Common myeloid progenitor, CD34-positive (primary cell): ENCODE measurements at regions not wholly inside any gene's neighbourhood (a gene's known extent, or its start where the extent isn't known, plus 50 kb on each side); places are given as distances from the start of the nearest gene placed in this dataset.

Experiments used
- CTCF ChIA-PET: fragments of 350-600 bp; sonication (Branson Sonifier 250); formaldehyde crosslinking; loops from one replicate; lab custom pipeline; 2021; ENCODE audit warnings: antibody characterized with exemption; lab: Charles Lee
- POLR2A ChIA-PET: fragments of 350-600 bp; sonication (Branson Sonifier 250); formaldehyde crosslinking; loops from one replicate; lab custom pipeline; 2021; ENCODE audit warnings: antibody characterized with exemption; lab: Charles Lee
- DNase-seq, 3 donors: peaks; one replicate each; pipeline versions ENCODE4 v3.0.0 to v3.0.0-alpha.2; 2013
- H3K27ac ChIP-seq, 2 experiments: 1 replicate in 1 of 2; 2 replicates in 1 of 2; pipeline ENCODE4 v1.7.0; 2013; ENCODE audit warnings: inconsistent platforms in 2 of 2, low read length in 2 of 2, mild to moderate bottlenecking in 2 of 2, low read depth in 1 of 2, moderate library complexity in 1 of 2; ENCODE audit not compliant: severe bottlenecking in 2 of 2, insufficient read depth in 1 of 2, poor library complexity in 1 of 2
- H3K27me3 ChIP-seq, 5 experiments: replicated peaks in 2 of 5; 1 replicate in 3 of 5; 2 replicates in 2 of 5; pipeline versions ENCODE4 v1.6.1 to v1.7.0; 2013; ENCODE audit warnings: low read length in 4 of 5, mild to moderate bottlenecking in 2 of 5, moderate library complexity in 2 of 5, inconsistent platforms in 1 of 5; ENCODE audit not compliant: insufficient read depth in 5 of 5, control insufficient read depth in 4 of 5
- H3K36me3 ChIP-seq, 4 experiments: 1 replicate in 2 of 4; 2 replicates in 2 of 4; pipeline versions ENCODE4 v1.6.1 to v1.7.0; 2013; ENCODE audit warnings: low read length in 3 of 4, control low read depth in 1 of 4, mild to moderate bottlenecking in 1 of 4; ENCODE audit not compliant: control insufficient read depth in 4 of 4, insufficient read depth in 4 of 4
- H3K4me1 ChIP-seq, 4 experiments: 1 replicate in 3 of 4; 2 replicates in 1 of 4; pipeline versions ENCODE4 v1.6.1 to v1.7.1; 2013; ENCODE audit warnings: low read length in 3 of 4, mild to moderate bottlenecking in 3 of 4, control low read depth in 1 of 4, inconsistent platforms in 1 of 4, moderate library complexity in 1 of 4; ENCODE audit not compliant: control insufficient read depth in 4 of 4, insufficient read depth in 4 of 4; ENCODE audit errors: control extremely low read depth in 1 of 4
- H3K4me3 ChIP-seq, 7 experiments: 1 replicate in 4 of 7; 2 replicates in 3 of 7; pipeline versions ENCODE4 v1.5.1 to v1.7.0; 2013; ENCODE audit warnings: mild to moderate bottlenecking in 7 of 7, low read length in 6 of 7, moderate library complexity in 6 of 7, inconsistent platforms in 2 of 7, low read depth in 2 of 7, control low read depth in 1 of 7; ENCODE audit not compliant: insufficient read depth in 4 of 7, control insufficient read depth in 1 of 7; ENCODE audit errors: extremely low read depth in 1 of 7
- H3K9me3 ChIP-seq, 5 experiments: 1 replicate in 4 of 5; 2 replicates in 1 of 5; pipeline versions ENCODE4 v1.6.1 to v1.7.1; 2013; ENCODE audit warnings: low read length in 4 of 5, mild to moderate bottlenecking in 2 of 5, inconsistent platforms in 1 of 5, low read depth in 1 of 5, moderate library complexity in 1 of 5; ENCODE audit not compliant: control insufficient read depth in 4 of 5, insufficient read depth in 2 of 5; ENCODE audit errors: control extremely low read depth in 1 of 5
- WGBS: methylation state at CpG from one replicate; pipeline ENCODE4 v1.1.5; 2013; ENCODE audit not compliant: insufficient coverage; 5-methylcytosine and 5-hydroxymethylcytosine counted together

GRCh38 chr16:64211331-64211730 is 910.5 kb downstream of the CDH11 start:
- no peaks in the 10 kb centered on the region for H3K27me3 ChIP-seq
- H3K36me3 ChIP-seq, result no peaks in the 10 kb centered on the region
- H3K4me3 ChIP-seq, result no peak overlapping the region
- ChIA-PET POLR2A (no interaction called here), CTCF (interaction anchor here (0.5 kb wide), 1 partner anchor 852 kb away, joined by 3 read pairs; no protein-coding TSS in a partner anchor)
- no peaks in the 10 kb centered on the region for H3K9me3 ChIP-seq
- H3K4me1 ChIP-seq, result no peaks in the 10 kb centered on the region
- no peak for DNase-seq
- no peak overlapping the region for H3K27ac ChIP-seq
- 96% methylated on average over 4 of the region's 5 CpGs for WGBS

DNA sequence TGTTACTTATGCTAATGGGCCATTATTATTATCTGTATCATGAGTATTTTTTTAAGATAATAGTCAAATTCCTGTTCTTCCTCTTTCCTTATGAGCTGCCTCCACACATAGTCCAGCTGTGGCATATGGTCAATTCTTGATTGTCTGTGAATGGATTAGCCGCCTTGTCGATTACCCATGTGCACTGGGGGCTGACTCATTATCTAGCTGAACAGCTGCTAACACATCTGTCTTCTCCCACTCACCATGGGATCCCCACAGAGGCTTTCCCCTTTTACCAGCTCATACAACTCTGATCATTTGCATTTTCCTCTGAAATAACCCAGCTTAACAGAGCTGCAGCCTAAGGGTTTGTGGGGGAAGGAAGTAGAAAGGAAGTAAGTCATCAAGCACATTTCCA is 915.0 kb downstream of the CDH11 start:
- DNase-seq, result no peak
- POLR2A ChIA-PET, result no interaction called here
- 72% methylated on average over 2 of the region's 2 CpGs for WGBS
- CTCF ChIA-PET, result no interaction called here
- no peak overlapping the region for H3K4me3 ChIP-seq
- H3K9me3 ChIP-seq, result no peaks in the 10 kb centered on the region
- H3K4me1 ChIP-seq, result no peaks in the 10 kb centered on the region
- H3K36me3 ChIP-seq, result no peaks in the 10 kb centered on the region
- no peak overlapping the region for H3K27ac ChIP-seq
- H3K27me3 ChIP-seq, result no peaks in the 10 kb centered on the region

GRCh38 chr16:64203126-64203525 is 918.7 kb downstream of the CDH11 start:
- 83% methylated on average over 2 of the region's 4 CpGs for WGBS
- Histone ChIP-seq H3K36me3 (no peaks in the 10 kb centered on the region), H3K4me1 (no peaks in the 10 kb centered on the region), H3K9me3 (no peaks in the 10 kb centered on the region), H3K4me3 (no peak overlapping the region), H3K27ac (no peak overlapping the region), H3K27me3 (no peaks in the 10 kb centered on the region)
- POLR2A ChIA-PET, result no interaction called here
- DNase-seq, result no peak
- CTCF ChIA-PET, result no interaction called here

DNA sequence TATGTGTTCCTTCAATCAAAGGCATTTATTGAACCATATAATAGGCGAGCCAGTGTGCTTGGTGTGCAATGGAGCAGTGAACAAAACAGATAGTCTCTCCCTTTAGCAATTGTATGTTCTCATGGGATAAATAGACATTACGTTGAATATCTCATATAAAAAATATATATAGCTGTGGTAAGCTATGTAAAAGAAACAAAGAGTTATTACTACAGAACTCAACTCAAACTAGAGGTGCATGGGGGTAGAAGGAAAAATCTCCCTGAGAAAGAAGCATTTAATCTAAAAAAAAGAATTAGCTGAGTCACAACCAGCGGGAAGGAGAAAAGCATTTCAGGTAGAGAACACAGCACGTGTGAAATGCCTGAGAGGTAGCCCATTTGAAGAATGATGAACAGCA is 919.3 kb downstream of the CDH11 start:
- CTCF ChIA-PET, result no interaction called here
- no peak for DNase-seq
- WGBS, result 86% methylated on average over 1 of the region's 4 CpGs

DNA sequence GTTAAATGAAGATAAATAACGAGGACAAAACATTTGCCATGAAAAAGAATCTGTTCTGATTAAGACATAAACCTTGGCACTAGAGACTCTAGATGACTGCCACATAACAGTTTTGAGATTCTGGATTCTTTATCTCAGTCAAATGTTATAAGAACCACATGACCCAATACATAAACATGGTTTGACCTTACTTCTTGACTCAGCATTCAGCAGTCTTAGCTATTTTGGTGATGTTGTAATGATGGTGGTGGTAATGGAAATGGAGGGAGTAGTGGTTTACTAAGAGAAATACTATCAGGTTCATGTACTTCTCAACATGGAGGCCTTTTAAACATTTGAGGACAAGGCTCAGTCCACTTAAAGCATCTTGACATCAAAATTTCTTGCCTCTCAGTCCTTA is 925.4 kb downstream of the CDH11 start:
- ChIA-PET CTCF (no interaction called here), POLR2A (no interaction called here)
- Histone ChIP-seq H3K9me3 (no peaks in the 10 kb centered on the region), H3K27me3 (no peaks in the 10 kb centered on the region), H3K36me3 (no peaks in the 10 kb centered on the region), H3K4me1 (no peaks in the 10 kb centered on the region), H3K27ac (no peak overlapping the region), H3K4me3 (no peak overlapping the region)
- no peak for DNase-seq
- 60% methylated on average over 1 of the region's 1 CpG for WGBS

More for the DNA sequence above, 919.3 kb downstream of the CDH11 start:
- H3K36me3 ChIP-seq, result no peaks in the 10 kb centered on the region
- no peak overlapping the region for H3K4me3 ChIP-seq
- H3K4me1 ChIP-seq, result no peaks in the 10 kb centered on the region
- H3K27ac ChIP-seq, result no peak overlapping the region
- POLR2A ChIA-PET, result no interaction called here
- H3K9me3 ChIP-seq, result no peaks in the 10 kb centered on the region
- H3K27me3 ChIP-seq, result no peaks in the 10 kb centered on the region

DNA sequence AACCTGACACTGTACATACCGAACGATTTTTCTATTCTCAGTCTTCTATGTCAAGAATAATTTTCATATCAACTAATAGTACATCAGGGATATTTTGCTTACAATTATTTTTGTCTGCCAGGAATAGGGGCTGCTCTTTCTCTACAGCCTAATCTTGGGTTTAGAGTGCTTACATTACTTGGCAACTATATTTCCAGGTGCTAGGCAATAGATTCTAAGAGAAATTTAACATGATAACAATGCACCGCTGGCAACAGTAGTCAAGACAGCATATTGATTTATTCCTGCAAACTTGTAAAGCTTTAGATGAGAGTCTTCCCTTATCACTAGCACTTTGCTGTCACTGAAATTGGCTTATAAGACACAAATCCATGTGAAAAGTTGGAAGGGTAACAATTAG is 935.9 kb downstream of the CDH11 start:
- H3K4me3 ChIP-seq, result no peak overlapping the region
- no peaks in the 10 kb centered on the region for H3K27me3 ChIP-seq
- no peaks in the 10 kb centered on the region for H3K4me1 ChIP-seq
- 100% methylated on average over 2 of the region's 3 CpGs for WGBS
- no peaks in the 10 kb centered on the region for H3K9me3 ChIP-seq
- no peak for DNase-seq
- ChIA-PET POLR2A (no interaction called here), CTCF (no interaction called here)
- H3K27ac ChIP-seq, result no peak overlapping the region
- no peaks in the 10 kb centered on the region for H3K36me3 ChIP-seq

DNA sequence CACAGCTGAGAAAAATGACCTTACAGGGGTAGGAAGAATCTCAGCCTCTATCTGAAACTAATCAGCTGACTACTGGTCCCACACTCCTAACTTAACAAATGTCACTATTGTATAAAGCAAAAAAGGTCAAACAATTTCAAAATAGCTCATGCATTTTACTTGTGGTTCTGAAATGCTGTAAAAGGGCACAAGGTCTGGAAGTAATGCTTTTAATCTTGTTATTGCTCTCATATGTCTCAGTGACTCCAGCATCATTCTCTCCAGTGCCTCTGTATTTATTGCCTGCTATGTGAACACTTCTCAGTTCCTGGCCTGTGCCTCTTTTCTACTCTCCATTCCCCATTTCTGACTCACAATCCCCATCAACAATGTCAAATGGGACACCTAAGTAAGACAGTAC is 937.7 kb downstream of the CDH11 start:
- POLR2A ChIA-PET, result no interaction called here
- no peak overlapping the region for H3K4me3 ChIP-seq
- no peaks in the 10 kb centered on the region for H3K4me1 ChIP-seq
- no peak for DNase-seq
- no peaks in the 10 kb centered on the region for H3K9me3 ChIP-seq
- H3K27ac ChIP-seq, result no peak overlapping the region
- CTCF ChIA-PET, result no interaction called here
- no peaks in the 10 kb centered on the region for H3K36me3 ChIP-seq
- no peaks in the 10 kb centered on the region for H3K27me3 ChIP-seq
